Calu3 (cell line): ENCODE measurements at regions not wholly inside any gene's neighbourhood (a gene's known extent, or its start where the extent isn't known, plus 50 kb on each side); places are given as distances from the start of the nearest gene placed in this dataset.

Experiments
- BruUV-seq: library from RNA; stranded (reverse); fragments of 400-500 nt; replicated peaks from 2 replicates; lab custom pipeline; 2021; lab: Mats Ljungman, UMichigan
- CTCF ChIA-PET: fragments of 300-600 bp; sonication (Branson Sonifier 250); formaldehyde crosslinking; loops from one replicate; lab custom pipeline; 2022; ENCODE audit warnings: antibody characterized with exemption; lab: Charles Lee
- DNase-seq: peaks from one replicate; pipeline ENCODE4 v3.0.0; 2022
- H3K27ac Mint-ChIP-seq: one replicate; pipeline ENCODE4 v1.8.0; 2022; ENCODE audit warnings: mixed read lengths; ENCODE audit not compliant: unreplicated experiment
- H3K27me3 Mint-ChIP-seq: one replicate; pipeline ENCODE4 v1.8.0; 2022; ENCODE audit warnings: mixed read lengths; ENCODE audit not compliant: unreplicated experiment
- H3K36me3 Mint-ChIP-seq: one replicate; pipeline ENCODE4 v1.8.0; 2022; ENCODE audit warnings: mild to moderate bottlenecking, moderate library complexity, mixed read lengths; ENCODE audit not compliant: insufficient read depth, unreplicated experiment
- H3K4me1 Mint-ChIP-seq: one replicate; pipeline ENCODE4 v1.8.0; 2022; ENCODE audit warnings: mild to moderate bottlenecking, low read depth, mixed read lengths; ENCODE audit not compliant: unreplicated experiment
- H3K4me3 Mint-ChIP-seq: one replicate; pipeline ENCODE4 v1.8.0; 2022; ENCODE audit warnings: mild to moderate bottlenecking, low read depth, moderate library complexity, mixed read lengths; ENCODE audit not compliant: unreplicated experiment
- H3K9me3 Mint-ChIP-seq: one replicate; pipeline ENCODE4 v1.8.0; 2022; ENCODE audit warnings: low read depth, mixed read lengths; ENCODE audit not compliant: unreplicated experiment
- CTCF ChIP-seq: fragments of 200-600 bp; IDR thresholded peaks from one replicate; pipeline ENCODE4 v1.8.0; 2022; ENCODE audit warnings: antibody characterized with exemption; ENCODE audit not compliant: unreplicated experiment
- intact Hi-C: fragments of 100-400 bp; cut with micrococcal nuclease; formaldehyde crosslinking; loops from one replicate; pipeline ENCODE4 v1.10.0; 2022; ENCODE audit not compliant: unreplicated experiment

DNA sequence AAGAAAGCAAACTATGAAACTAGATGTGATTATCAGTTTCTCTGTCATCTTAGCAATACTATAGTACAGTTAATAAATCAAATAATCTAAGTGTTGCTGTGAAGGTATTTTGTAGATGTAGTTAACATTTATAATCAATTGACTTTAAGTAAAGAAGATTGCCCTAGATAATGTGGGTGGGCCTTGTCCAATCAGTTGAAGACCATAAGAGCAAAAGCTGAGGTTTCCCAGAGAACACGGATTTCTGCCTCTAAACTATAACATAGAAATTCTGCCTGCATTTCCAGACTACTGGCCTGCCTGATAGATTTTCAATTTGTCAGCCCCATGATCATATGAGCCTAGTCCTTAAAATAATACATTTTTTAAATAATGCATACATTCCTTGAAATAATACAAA is 222.9 kb downstream of the PCDH18 start:
- no peaks in the 10 kb centered on the region for H3K4me1 Mint-ChIP-seq
- no peaks in the 10 kb centered on the region for H3K27me3 Mint-ChIP-seq
- CTCF ChIA-PET: no interaction called here
- DNase-seq: no peak
- TF ChIP-seq CTCF: no peak
- H3K27ac Mint-ChIP-seq: no peak overlapping the region
- intact Hi-C loops: no loop called here
- no peaks in the 10 kb centered on the region for H3K9me3 Mint-ChIP-seq
- H3K4me3 Mint-ChIP-seq: no peak overlapping the region
- no TSS peak for BruUV-seq
- no peaks in the 10 kb centered on the region for H3K36me3 Mint-ChIP-seq

- no peaks in the 10 kb centered on the region for H3K4me1 Mint-ChIP-seq
Measured at GRCh38 chr4:137307806-137308205, 224.5 kb downstream of the PCDH18 start.

GRCh38 chr4:137300776-137301175 is 231.5 kb downstream of the PCDH18 start:
- H3K36me3 Mint-ChIP-seq: no peaks in the 10 kb centered on the region
- H3K27ac Mint-ChIP-seq: no peak overlapping the region
- no TSS peak for BruUV-seq
- no peaks in the 10 kb centered on the region for H3K4me1 Mint-ChIP-seq
- intact Hi-C loops: no loop called here
- CTCF ChIA-PET: no interaction called here
- DNase-seq: no peak
- no peak overlapping the region for H3K4me3 Mint-ChIP-seq
- H3K9me3 Mint-ChIP-seq: no peaks in the 10 kb centered on the region
- TF ChIP-seq CTCF: no peak
- H3K27me3 Mint-ChIP-seq: no peaks in the 10 kb centered on the region

More at GRCh38 chr4:137307806-137308205, 224.5 kb downstream of the PCDH18 start:
- Mint-ChIP-seq H3K27ac (no peak overlapping the region), H3K4me3 (no peak overlapping the region), H3K36me3 (no peaks in the 10 kb centered on the region), H3K27me3 (no peaks in the 10 kb centered on the region), H3K9me3 (no peaks in the 10 kb centered on the region)
- no peak for DNase-seq
- TF ChIP-seq CTCF: no peak
- no TSS peak for BruUV-seq
- CTCF ChIA-PET: no interaction called here
- intact Hi-C loops: no loop called here

- intact Hi-C loops: no loop called here
- Mint-ChIP-seq H3K27ac (no peak overlapping the region), H3K4me3 (no peak overlapping the region), H3K9me3 (no peaks in the 10 kb centered on the region), H3K27me3 (no peaks in the 10 kb centered on the region), H3K36me3 (no peaks in the 10 kb centered on the region), H3K4me1 (no peaks in the 10 kb centered on the region)
- BruUV-seq: no TSS peak
- CTCF ChIA-PET: no interaction called here
- DNase-seq: no peak
- TF ChIP-seq CTCF: no peak
Measured at GRCh38 chr4:137299281-137299680, 233.0 kb downstream of the PCDH18 start.
